Islet of Langerhans (tissue), 1 donor: ENCODE measurements at regions not wholly inside any gene's neighbourhood (a gene's known extent, or its start where the extent isn't known, plus 50 kb on each side); places are given as distances from the start of the nearest gene placed in this dataset.
A peak's percentile ranks its signal among the peaks of the same experiment; 100 is the strongest.

Experiments
- FAIRE-seq: peaks from one replicate; lab custom pipeline; 2011; peaks lifted over from hg19 to GRCh38; lab: Jason Lieb, UNC

- FAIRE-seq: no peak
Measured at GRCh38 chr14:85960756-85961155, 430.8 kb downstream of the FLRT2 start.

- FAIRE-seq: no peak
Measured at GRCh38 chr14:85959063-85959462, 429.1 kb downstream of the FLRT2 start.

DNA sequence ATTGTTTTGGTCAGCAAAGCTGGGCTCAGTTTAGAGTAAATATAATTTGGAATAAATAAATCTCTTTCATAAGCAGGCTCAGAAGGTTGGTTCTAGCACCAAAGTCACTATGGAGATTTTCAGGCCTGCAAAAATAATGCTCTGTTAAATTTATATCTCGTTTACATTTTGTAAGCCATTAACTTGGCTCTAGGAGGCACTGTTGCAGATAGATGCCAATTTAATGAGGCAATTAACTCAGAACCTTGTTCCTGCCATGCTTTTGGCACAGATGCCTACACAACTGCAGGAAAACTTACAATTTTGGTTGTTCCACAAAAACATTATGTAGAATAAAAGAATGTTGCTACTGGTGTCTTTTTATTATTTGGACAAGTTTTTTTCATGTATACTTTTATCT, 428.1 kb downstream of the FLRT2 start:
- no peak for FAIRE-seq

GRCh38 chr14:85953265-85953664, 423.3 kb downstream of the FLRT2 start:
- FAIRE-seq: no peak

DNA sequence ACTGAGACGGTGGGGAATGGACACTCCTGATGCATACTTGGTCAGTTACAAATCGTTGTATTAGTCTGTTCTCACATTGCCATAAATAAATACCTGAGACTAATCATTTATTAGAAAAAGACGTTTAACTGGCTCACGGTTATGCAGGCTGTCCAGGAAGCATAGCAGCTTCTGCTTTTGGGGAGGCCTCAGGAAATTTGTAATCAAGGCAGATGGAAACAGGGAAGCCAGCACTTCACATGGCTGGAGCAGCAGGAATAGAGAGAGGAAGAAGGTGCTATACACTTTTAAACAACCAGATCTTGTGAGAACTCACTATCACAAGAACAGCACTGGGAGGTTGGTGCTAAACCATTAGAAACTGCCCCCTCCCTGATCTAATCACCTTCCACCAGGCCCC, 418.2 kb downstream of the FLRT2 start:
- FAIRE-seq: no peak

- FAIRE-seq: no peak
Measured at GRCh38 chr14:85947461-85948139, 417.7 kb downstream of the FLRT2 start.

DNA sequence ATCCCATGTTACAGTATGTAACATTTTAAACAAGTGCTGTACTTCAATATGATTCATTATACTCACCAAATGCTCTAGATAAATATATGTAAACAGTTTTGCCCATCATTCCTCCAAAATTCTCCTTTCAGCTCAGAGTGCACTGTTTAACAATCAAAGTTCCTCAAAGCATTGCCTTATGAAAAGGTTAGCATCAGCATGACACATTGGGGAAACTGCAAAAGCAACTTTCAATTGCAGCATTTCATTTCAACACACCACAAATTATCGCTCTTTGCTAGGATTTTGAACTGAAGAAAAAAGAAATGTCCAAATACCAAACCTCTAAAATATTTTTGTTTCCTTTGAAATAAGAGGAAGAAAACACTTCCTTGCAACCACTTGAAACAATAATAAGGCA, 413.2 kb downstream of the FLRT2 start:
- no peak for FAIRE-seq

DNA sequence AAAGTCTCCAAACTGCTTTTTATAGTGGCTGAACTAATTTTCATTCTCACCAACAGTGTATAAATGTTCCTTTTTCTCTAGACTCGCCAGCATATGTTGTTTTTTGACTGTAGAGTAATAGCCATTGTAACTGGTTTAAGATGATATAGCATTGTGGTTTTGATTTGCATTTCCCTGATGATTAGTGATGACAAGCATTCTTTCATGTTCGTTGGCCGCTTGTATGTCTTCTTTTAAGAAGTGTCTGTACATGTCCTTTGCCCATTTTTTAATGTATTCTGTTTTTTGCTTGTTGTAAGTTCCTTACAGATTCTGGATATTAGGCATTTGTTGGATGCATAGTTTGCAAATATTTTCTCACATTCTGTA, 404.9 kb downstream of the FLRT2 start:
- FAIRE-seq: no peak

GRCh38 chr14:85934123-85934885, 404.4 kb downstream of the FLRT2 start:
- FAIRE-seq: no peak

- no peak for FAIRE-seq
Measured at GRCh38 chr14:85921241-85921640, 391.3 kb downstream of the FLRT2 start.

GRCh38 chr14:85917716-85918115, 387.8 kb downstream of the FLRT2 start:
- no peak for FAIRE-seq

DNA sequence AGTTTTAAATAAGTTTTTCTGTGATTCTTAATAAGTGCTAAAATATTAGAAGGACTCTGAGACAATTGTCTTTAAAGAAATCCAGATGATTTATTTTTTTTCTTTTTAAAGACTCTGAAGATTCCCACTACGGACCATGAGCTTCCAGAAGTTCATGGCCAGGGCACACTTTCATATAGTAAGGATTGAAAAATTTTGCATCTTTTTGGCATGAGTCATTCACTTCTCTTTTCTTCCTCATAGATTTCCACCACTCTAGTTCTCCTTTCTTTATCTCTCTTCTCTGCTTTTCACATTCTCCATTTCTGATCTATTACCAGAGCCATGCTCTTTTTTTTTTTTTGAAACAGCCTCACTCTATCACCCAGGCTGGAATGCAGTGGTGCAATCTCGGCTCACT, 385.8 kb downstream of the FLRT2 start:
- FAIRE-seq: no peak

DNA sequence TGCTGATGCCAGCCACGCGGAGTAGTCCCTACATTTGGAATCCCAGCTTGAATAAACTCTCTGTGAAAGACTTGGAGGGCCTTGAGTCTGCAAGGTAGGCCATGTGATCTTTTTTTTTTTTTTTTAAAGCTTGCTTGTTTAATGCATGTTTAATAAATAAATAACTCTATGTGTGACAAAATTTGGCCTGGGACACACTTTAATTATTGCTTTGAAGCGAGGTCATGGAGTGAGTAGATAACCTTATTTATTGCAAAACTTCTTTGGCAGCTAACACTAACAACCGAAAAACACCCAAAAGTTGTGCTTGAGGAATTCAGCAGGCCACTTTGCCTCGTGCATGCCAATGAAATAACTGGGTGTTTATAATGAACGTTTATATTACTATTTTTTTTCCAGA, 382.2 kb downstream of the FLRT2 start:
- no peak for FAIRE-seq

DNA sequence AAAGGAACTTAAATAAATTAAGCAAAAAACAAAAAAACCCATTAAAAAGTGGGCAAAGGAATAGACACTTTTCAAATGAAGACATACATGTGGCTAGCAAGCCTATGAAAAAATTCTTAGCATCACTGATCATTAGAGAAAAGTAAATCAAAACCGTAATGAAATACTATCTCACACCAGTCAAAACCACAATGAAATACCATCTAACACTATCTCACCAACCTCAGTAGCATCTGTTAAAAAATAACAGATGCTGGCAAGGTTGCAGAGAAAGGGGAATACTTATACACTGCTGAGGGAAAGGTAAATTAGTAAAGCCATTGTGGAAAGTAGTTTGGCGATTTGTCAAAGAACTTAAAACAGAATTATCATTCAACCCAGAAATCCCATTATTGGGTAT, 381.1 kb downstream of the FLRT2 start:
- no peak for FAIRE-seq

DNA sequence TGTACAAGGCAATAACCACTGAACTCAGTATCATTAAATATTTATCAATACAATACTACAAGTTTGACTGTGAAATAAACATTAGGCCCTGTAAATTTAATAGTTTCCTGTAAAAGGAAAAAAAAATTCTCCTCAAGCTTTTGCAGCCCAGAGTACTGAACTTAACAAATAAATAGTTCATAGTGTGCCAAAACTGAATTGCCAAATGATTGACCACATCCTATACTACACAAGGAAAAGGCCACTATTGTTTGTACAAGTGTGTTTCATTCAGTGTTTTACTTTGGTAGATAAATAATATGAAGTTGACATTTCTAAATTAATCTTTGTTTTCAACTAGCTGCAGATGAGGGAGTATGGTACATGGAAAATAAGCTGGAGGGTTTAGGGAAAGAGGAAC, 379.6 kb downstream of the FLRT2 start:
- no peak for FAIRE-seq

GRCh38 chr14:85907536-85907935, 377.6 kb downstream of the FLRT2 start:
- FAIRE-seq: no peak

GRCh38 chr14:85897808-85898207, 367.9 kb downstream of the FLRT2 start:
- FAIRE-seq: peak; percentile 66

GRCh38 chr14:85895603-85896002, 365.7 kb downstream of the FLRT2 start:
- no peak for FAIRE-seq

DNA sequence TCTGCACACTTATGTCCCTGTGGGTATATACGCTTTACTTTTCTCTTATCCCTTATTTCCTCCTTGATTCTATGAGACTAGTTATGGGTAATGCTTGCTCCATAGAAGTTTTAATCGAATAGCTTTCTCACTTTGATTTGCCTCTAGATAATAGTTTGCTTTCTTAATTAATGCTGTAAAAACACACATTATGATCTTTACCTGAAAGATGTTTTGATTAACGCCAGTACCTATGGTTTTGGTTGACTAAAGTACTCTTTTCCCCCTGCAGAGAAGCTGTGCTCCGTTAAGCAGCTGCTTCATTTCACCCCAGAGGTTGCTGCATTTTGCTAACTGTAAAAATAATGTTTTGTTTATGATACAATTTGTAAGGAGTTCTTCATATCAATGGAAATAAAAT, 362.3 kb downstream of the FLRT2 start:
- FAIRE-seq: no peak

GRCh38 chr14:85883966-85884365, 354.0 kb downstream of the FLRT2 start:
- FAIRE-seq: no peak

DNA sequence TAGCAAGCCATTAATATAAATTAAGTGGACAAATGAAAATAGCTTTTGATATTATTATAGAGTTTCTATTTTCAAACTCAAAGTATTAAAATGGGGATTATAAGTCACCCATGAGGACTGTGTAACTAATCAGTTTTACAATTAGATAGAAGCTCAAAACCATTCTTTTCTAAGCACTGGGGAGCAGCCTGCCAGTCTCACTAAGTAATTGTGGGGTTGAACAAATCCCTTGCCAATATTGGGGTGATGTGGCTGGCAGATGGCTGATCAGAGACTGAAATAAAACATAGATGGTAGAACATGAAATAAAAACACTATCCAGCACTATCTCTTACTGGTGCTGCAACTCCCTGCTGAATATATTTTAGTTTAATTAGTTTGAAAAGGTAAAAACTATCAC, 353.2 kb downstream of the FLRT2 start:
- no peak for FAIRE-seq

DNA sequence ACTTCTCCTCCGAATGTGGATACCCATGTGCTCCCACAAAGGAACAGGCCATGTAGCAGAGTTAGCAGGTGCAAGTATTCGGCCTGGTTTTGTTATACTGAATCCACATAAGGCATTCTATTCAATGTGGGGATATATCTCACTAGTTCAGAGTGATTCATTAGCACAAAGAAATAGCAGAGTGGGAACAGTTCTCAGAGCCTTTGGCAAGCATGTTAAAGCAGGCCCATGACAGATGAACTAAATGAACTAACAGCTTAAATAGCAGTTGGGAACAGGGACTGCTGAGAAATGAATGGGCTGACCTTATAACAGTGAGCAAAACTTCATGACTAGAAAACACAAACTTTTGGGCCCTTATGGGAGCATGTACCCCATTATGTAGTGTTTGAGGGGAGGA, 352.0 kb downstream of the FLRT2 start:
- FAIRE-seq: no peak

- FAIRE-seq: no peak
Measured at GRCh38 chr14:85878874-85879273, 348.9 kb downstream of the FLRT2 start.

DNA sequence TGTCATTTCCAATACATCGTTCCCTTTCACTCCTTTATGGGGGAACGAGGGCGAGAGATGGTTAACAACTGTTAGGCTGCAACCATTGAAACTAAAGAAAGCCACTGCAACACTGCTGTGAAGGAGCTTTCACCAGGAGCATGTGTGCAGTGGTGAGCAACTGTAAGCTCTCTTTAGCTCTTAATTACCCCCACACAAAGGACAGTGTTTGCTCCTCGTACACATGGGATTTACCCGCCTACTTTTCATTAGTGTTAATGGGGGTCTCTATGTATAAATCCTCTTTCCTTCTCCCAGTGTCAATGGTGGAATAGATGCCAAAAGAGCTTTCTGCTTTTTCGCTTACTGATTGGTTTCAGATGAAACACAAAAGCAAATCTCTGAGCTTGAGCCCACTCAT, 343.1 kb downstream of the FLRT2 start:
- no peak for FAIRE-seq
